GM19351 (cell line): ENCODE measurements at regions not wholly inside any gene's neighbourhood (a gene's known extent, or its start where the extent isn't known, plus 50 kb on each side); places are given as distances from the start of the nearest gene placed in this dataset.
"Not testable (repeated sequence)": the region's sequence is repeated elsewhere in the genome, so short reads cannot be mapped to it uniquely, and the experiment has no call there.

Experiments
- ATAC-seq: cut with Tn5 transposase; IDR thresholded peaks from one replicate; pipeline ENCODE4 v1.9.1; 2021; ENCODE audit warnings: mild to moderate bottlenecking, moderate library complexity; ENCODE audit not compliant: unreplicated experiment

DNA sequence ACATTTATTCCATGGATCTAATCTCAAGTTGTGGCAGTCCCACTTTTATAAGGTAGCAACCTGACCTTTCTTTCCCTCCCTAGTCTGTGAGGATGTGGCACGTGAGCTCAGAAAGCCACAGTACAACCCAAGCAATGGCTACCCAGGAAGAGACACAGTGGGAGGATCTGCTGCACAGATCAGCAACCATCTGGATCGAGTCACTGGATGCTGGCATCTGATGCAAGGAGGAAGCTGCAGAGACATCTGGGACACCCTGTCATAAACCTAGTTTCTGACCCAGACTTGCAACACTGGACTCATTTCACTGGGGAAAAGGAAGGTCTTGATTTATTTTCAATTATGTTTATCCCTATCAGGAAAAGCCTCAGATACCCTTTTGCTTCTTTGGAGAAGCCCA is 327.1 kb downstream of the PAPSS1 start:
- no peak for ATAC-seq

- no peak for ATAC-seq
Observed at GRCh38 chr4:107392380-107392779, 327.7 kb downstream of the PAPSS1 start.

DNA sequence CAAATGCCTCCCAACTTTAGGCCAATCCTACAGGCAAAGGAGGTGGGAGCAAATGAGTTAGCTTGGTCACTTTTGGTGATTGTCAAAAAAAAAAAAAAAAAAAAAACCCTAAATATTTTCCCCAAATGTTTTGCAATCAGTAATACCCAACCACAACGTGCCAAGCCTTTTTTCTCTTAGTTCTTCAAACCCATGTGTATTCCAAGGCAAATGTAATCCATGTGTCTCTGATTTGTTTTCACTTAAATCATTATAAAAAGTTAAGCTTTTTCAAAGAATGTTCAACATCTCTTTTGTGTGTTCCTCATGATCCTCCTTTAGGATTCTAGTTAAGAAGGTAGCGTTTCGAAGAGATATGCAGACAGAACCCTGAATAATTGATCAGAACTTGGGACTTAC is 328.4 kb downstream of the PAPSS1 start:
- no peak for ATAC-seq

- ATAC-seq: no peak
Observed at GRCh38 chr4:107391009-107391629, 328.9 kb downstream of the PAPSS1 start.

DNA sequence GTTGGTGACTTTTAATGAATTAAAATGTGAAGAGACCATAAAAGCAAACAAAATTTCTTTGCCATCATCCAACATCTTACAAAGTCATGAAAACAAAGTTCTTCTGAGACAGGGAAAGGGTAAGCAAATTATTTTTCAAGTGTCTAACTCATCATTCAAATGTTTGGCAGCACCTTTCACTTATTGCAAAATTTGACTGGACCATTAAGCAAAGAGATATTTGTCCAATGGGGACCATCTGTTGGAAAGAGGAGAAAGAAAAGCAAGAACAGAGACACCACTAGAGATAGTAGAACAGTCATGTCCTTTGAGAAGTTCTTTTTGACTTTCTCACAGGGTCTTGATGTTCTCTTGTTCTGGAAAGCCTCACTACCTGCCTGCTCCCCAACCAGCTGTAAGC is 330.1 kb downstream of the PAPSS1 start:
- ATAC-seq: no peak

GRCh38 chr4:107388736-107389274 is 331.2 kb downstream of the PAPSS1 start:
- ATAC-seq: peak; percentile 82

DNA sequence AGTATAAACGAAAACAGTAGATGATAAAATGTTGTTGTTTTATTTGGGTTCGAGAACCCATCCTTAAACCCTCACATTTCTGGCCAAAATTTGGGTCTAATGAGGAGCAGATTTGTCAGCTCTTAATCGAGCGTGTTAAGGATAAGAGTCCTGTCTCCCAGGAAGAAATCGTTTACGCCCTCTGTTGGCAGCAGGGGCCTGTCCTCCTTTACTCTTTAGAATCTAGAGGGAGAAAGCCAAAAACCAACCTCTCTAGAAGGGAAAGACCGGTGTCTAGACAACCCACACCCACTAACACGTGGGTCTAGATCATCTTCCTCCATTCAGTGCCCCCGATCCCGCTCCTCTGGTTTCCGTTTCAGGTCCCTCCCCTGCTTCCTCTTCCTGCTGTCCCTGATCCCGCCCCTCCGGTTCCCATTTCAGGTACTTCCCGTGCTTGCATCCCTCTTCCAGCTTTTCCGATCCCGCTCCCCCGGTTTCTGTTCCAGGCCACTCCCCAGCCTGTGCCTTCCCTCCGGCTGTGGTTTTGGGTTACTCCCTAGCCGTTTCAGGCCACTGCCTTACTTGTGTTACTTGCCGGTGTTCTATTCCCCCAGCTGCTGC is 339.1 kb downstream of the PAPSS1 start:
- no peak for ATAC-seq

DNA sequence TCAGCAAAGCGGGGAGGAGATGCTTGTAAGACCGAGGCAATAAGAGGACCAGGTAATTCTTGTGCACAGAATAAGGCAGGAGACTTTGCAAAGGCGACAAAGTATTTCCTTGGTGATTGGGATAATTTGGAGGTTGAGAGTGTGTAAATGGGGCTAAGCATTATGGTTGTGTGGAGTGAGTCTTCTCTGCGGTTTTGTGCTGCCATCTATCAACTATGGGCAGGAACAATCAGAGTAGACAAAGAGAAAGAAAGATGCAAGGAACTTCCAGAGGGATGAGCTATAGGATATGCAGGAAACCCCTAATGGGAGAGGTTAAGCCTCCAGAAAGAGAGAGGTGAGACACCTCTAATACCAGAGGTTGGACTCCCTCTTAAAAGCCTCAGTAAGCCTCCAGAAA is 339.8 kb downstream of the PAPSS1 start:
- no peak for ATAC-seq

GRCh38 chr4:107379054-107379869 is 340.8 kb downstream of the PAPSS1 start:
- ATAC-seq: no peak

DNA sequence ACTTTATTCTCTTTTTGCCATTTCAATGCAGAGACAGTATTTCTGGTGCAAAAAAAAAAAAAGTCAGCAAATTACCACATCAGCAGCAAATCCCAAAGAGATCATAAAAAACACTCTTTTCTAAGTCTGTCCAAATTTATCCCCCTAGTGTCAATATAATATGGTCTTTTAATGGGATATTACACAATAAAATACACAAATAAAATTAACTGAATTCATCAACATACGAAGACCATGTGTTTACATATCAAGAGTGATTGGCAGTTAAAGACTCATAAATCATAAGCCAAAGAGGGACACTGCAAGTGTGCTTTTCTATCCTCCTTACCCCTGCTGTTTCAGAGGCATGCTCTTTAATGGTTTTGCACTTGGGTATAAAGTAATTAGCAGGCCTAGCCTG is 340.2 kb upstream of the DKK2 start:
- ATAC-seq: no peak

GRCh38 chr4:107366900-107367299 is 330.8 kb upstream of the DKK2 start:
- ATAC-seq: no peak

DNA sequence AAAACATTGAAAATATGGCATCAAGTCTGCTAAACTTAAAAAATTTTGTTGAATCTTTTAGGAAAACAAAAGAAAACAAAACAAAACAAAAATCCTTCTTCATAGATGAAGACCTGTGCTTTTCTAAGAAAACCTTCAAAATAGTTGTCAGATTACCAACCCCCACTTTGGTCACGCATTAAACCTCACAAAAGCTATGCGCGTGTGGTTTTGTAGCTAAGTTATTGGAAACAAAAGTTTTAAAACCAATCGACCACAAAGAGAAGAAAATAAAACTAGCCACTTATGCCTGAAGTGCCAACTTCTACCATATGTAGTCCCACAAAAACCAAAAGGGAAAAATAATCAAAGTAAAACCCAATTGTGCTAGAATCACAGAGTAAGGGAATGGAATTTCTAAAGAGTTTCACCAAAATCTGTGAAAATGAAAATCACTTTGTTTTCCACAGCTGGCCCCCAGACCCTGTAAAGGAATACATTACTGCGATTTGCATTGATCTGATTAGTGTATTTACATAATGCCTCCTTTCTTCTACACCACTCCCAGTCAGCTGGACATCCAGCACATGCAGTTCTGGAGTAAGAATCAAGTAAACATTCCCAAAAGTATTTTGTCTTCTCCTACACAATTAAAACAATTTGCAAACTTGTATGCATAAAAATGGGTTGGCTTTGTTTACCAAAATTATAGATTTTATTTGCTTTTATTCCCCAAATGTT is 330.1 kb upstream of the DKK2 start:
- ATAC-seq: no peak

- peak; percentile 56 for ATAC-seq
Observed at GRCh38 chr4:107363125-107363524, 327.0 kb upstream of the DKK2 start.

GRCh38 chr4:107359208-107359607 is 323.1 kb upstream of the DKK2 start:
- no peak for ATAC-seq

DNA sequence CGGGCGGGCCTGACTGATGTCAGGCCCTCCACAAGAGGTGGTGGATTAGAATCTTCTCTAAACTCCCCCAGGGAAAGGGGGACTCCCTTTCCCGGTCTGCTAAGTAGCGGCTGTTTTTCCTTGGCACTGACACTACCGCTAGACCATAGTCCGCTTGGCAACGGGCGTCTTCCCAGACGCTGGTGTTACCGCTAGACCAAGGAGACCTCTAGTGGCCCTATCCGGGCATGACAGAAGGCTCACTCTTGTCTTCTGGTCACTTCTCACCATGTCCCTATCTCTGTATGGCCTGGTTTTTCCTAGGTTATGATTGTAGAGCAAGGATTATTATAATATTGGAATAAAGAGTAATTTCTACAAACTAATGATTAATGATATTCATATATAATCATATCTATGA is 318.2 kb upstream of the DKK2 start:
- not testable (repeated sequence) for ATAC-seq

DNA sequence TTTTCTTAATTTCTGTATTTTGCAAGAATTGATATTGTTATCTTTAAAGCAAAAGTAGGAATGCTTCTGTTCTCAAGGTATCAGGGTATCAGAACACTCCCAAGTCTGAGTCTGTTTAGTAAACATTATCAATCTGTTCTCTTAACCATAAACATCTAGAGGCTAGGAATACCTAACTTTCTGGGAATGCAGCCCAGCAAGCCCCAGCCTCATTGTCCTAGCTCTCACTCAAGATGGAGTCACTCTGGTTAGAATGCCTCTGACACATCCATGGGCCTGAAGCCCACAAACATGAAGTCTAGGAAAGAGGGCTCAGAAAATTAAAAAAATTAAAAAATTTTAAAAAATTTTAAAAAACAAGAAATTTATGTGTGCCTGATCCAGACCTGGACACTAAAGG is 315.1 kb upstream of the DKK2 start:
- ATAC-seq: no peak

DNA sequence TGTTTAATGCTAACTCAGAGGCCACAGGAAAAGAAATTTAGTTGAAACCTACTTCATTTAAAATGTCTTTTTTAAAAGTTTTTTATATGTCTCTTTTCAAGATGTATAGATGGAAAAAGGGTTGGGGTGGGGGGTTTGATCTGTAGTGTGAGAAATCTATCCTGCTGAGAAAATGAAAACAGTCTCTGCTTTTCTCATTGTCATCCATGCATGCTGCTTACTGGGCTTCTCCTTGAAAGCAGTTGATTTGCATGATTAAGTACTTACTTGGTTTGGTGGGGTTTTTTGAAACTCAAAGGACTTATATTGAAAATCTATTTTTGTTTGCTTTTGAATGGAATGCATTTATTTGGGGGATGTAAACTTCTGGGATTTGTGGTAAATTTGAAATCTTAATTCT is 313.6 kb upstream of the DKK2 start:
- no peak for ATAC-seq

DNA sequence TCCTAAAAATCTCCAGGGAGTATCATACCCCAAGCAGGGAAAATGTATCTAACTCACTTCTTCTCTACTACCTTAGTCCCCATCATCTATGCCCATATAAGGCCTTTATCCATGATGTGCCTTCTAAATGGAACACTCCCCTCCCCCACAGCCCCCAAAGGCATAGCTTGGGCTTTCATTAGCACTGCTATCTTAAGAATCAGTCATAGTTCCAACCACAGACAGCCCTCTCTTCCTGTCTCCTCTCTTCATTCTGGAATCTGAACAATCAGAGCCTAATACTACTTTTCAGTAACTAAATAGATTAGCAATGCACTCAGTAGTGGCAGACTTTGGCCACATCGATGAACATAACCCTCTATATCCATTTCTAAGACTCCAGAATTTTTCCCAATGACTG is 313.2 kb upstream of the DKK2 start:
- ATAC-seq: no peak

DNA sequence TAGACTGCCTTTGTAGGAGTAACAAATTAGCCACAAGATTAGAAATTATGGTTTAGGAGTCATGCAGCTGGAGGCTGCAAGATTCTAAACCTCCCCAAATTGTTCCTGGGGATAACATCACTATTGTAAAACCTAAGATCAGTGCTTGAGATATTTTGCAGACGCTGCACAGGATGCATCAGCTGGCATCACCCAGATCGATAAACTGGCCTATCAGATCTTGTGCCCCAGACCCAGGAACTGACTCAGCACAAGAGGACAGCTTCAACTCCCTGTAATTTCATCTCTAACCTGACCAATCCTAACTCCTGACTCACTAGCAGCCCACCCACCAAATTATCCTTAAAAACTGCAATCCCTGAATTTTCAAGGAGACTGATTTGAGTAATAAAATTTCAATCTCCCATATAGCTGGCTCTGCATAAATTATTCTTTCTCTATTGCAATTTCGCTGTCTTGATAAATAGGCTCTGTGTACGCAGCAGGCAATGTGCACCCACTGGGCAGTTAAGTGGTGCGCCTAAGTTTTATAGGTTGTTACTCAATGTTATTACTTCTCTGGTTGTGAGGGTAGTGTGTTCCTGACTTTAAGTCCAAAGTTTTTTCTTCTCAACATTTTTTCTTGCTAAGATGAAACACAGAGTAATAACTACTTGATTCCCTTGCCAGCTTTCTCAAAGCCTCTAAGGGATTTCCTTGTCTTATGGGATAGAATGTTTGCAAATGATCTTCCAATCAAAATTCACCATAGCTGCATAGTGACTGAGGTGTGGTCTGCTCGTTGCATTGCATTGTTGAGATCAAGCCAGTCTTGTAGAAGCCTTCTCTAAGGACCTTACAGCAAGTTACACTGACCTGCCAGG is 312.3 kb upstream of the DKK2 start:
- ATAC-seq: no peak

- peak; percentile 55 for ATAC-seq
Observed at GRCh38 chr4:107333518-107333917, 297.4 kb upstream of the DKK2 start.
